Suppressor macrophage treated with lipopolysaccharide for 1 hour (primary cell): ENCODE measurements at regions not wholly inside any gene's neighbourhood (a gene's known extent, or its start where the extent isn't known, plus 50 kb on each side); places are given as distances from the start of the nearest gene placed in this dataset.

Experiments
- DNase-seq, 3 donors: peaks; one replicate each; pipeline ENCODE4 v3.0.0-alpha.2; 2020 to 2022

GRCh38 chr15:69747193-69747592, 294.6 kb downstream of the RPLP1 start:
- no peak for DNase-seq

- no peak for DNase-seq
Measured at GRCh38 chr15:69748131-69748530, 295.5 kb downstream of the RPLP1 start.

GRCh38 chr15:69748576-69749185, 296.1 kb downstream of the RPLP1 start:
- no peak for DNase-seq

- DNase-seq, result no peak
Measured at GRCh38 chr15:69749274-69749673, 296.7 kb downstream of the RPLP1 start.

- no peak for DNase-seq
Measured at GRCh38 chr15:69749797-69750196, 297.2 kb downstream of the RPLP1 start.

GRCh38 chr15:69750253-69750652, 297.6 kb downstream of the RPLP1 start:
- no peak for DNase-seq

GRCh38 chr15:69751147-69751546, 298.5 kb downstream of the RPLP1 start:
- no peak for DNase-seq

- no peak for DNase-seq
Measured at GRCh38 chr15:69751566-69751965, 298.9 kb downstream of the RPLP1 start.

GRCh38 chr15:69753867-69754266, 301.2 kb downstream of the RPLP1 start:
- no peak for DNase-seq

- DNase-seq, result no peak
Measured at GRCh38 chr15:69754313-69754712, 301.7 kb downstream of the RPLP1 start.

GRCh38 chr15:69755551-69756310, 303.1 kb downstream of the RPLP1 start:
- peak; percentile 81 to 92 (median 90) for DNase-seq

GRCh38 chr15:69756440-69756839, 303.8 kb downstream of the RPLP1 start:
- DNase-seq, result no peak

- DNase-seq, result no peak
Measured at GRCh38 chr15:69757186-69757585, 304.6 kb downstream of the RPLP1 start.

GRCh38 chr15:69758291-69758771, 305.7 kb downstream of the RPLP1 start:
- DNase-seq, result no peak

GRCh38 chr15:69758810-69759790, 306.5 kb downstream of the RPLP1 start:
- peak in 2 of 3 donors; percentile 28 to 40 for DNase-seq

- peak; percentile 49 to 84 (median 84) for DNase-seq
Measured at GRCh38 chr15:69760258-69760845, 307.7 kb downstream of the RPLP1 start.

- peak; percentile 90 to 98 (median 96) for DNase-seq
Measured at GRCh38 chr15:69760890-69761568, 308.4 kb downstream of the RPLP1 start.

GRCh38 chr15:69762373-69763148, 309.9 kb downstream of the RPLP1 start:
- DNase-seq, result no peak

- no peak for DNase-seq
Measured at GRCh38 chr15:69763831-69764230, 311.2 kb downstream of the RPLP1 start.

GRCh38 chr15:69766156-69766555, 313.5 kb downstream of the RPLP1 start:
- DNase-seq, result no peak

GRCh38 chr15:69767191-69767590, 314.6 kb downstream of the RPLP1 start:
- DNase-seq, result peak in 1 of 3 donors; percentile 24
